K562 (cell line): ENCODE measurements at regions not wholly inside any gene's neighbourhood (a gene's known extent, or its start where the extent isn't known, plus 50 kb on each side); places are given as distances from the start of the nearest gene placed in this dataset.
A peak's percentile ranks its signal among the peaks of the same experiment; 100 is the strongest.

Source experiments
- FOXM1 ChIP-seq, 2 experiments: fragments of 450-650 bp in 1 of 2; sonication (generic) in 1 of 2; formaldehyde crosslinking in 1 of 2; IDR thresholded peaks; 2 replicates each; pipeline versions ENCODE4 v1.6.1 to v1.9.0; 2017 to 2022; ENCODE audit warnings: low read depth in 2 of 2, mild to moderate bottlenecking in 2 of 2, missing genetic modification reagents in 1 of 2, moderate library complexity in 1 of 2
- HNRNPUL1 ChIP-seq: fragments of 200-400 bp; formaldehyde crosslinking; IDR thresholded peaks from 2 replicates; pipeline ENCODE4 v1.6.1; 2017; ENCODE audit warnings: low read length
- KAT7 ChIP-seq: sonication (generic); formaldehyde crosslinking; IDR thresholded peaks from 2 replicates; pipeline ENCODE4 v1.8.0; 2022; ENCODE audit warnings: missing genetic modification reagents, mild to moderate bottlenecking, borderline replicate concordance
- KLF6 ChIP-seq: fragments of 250-450 bp; sonication (Bioruptor Pico); IDR thresholded peaks from 2 replicates; pipeline ENCODE4 v1.4.0; 2020; ENCODE audit warnings: mild to moderate bottlenecking, moderate library complexity, borderline replicate concordance
- NFE2L1 ChIP-seq: fragments of 450-650 bp; IDR thresholded peaks from 2 replicates; pipeline ENCODE4 v1.6.1; 2016; ENCODE audit warnings: missing genetic modification characterization, low read depth, mild to moderate bottlenecking, missing compliant biosample characterization, moderate library complexity, borderline replicate concordance
- NR1H2 ChIP-seq: sonication (generic); formaldehyde crosslinking; IDR thresholded peaks from 2 replicates; pipeline ENCODE4 v1.4.0; 2020; ENCODE audit warnings: mild to moderate bottlenecking, missing genetic modification reagents
- PHF21A ChIP-seq: fragments of 450-650 bp; IDR thresholded peaks from 2 replicates; pipeline ENCODE4 v1.6.1; 2017; ENCODE audit warnings: low read depth, borderline replicate concordance
- RBM15 ChIP-seq: fragments of 200-400 bp; formaldehyde crosslinking; IDR thresholded peaks from 2 replicates; pipeline ENCODE4 v1.6.1; 2018; ENCODE audit warnings: mild to moderate bottlenecking, low read length, moderate library complexity; ENCODE audit not compliant: insufficient read depth
- RCOR1 ChIP-seq, 2 experiments: IDR thresholded peaks; 2 replicates each; pipeline ENCODE4 v1.6.1; 2012; ENCODE audit warnings: low read depth in 2 of 2, low read length in 2 of 2, borderline replicate concordance in 1 of 2, improper control_type of control experiment in 1 of 2
- SIX5 ChIP-seq, 2 experiments: IDR thresholded peaks; 2 replicates each; pipeline ENCODE4 v1.6.1; 2011; ENCODE audit warnings: low read length in 2 of 2, borderline replicate concordance in 1 of 2, low read depth in 1 of 2, mild to moderate bottlenecking in 1 of 2, moderate library complexity in 1 of 2; ENCODE audit not compliant: insufficient read depth in 1 of 2
- SRF ChIP-seq, 2 experiments: fragments of 250-450, 450-650 bp in 1 of 2; sonication (Bioruptor Pico) in 1 of 2; sonication (generic) in 1 of 2; formaldehyde crosslinking; IDR thresholded peaks; 2 replicates each; pipeline versions ENCODE4 v1.5.0 to v1.5.1; 2020 to 2022; ENCODE audit warnings: mild to moderate bottlenecking in 1 of 2, missing genetic modification reagents in 1 of 2
- ZNF780A ChIP-seq: fragments of 250-450 bp; sonication (Bioruptor Pico); IDR thresholded peaks from 2 replicates; pipeline ENCODE4 v1.5.0; 2021; ENCODE audit warnings: mild to moderate bottlenecking
- ZNF79 ChIP-seq: fragments of 250-450 bp; sonication (Bioruptor Pico); IDR thresholded peaks from 2 replicates; pipeline ENCODE4 v1.4.0; 2020; ENCODE audit warnings: low read depth, mild to moderate bottlenecking, moderate library complexity
- TF ChIP-seq, protein P1 (sequence below): sonication (generic); formaldehyde crosslinking; IDR thresholded peaks from 2 replicates; pipeline ENCODE4 v1.8.0; 2023; ENCODE audit warnings: mild to moderate bottlenecking, missing genetic modification reagents
- TF ChIP-seq, protein P2 (sequence below), 2 experiments: fragments of 250-450 bp in 1 of 2; fragments of 450-650 bp in 1 of 2; sonication (Bioruptor Pico) in 1 of 2; IDR thresholded peaks; 2 replicates each; pipeline versions ENCODE4 v1.6.1 to v1.8.0; 2016 to 2021; ENCODE audit warnings: mild to moderate bottlenecking in 2 of 2, moderate library complexity in 2 of 2, missing compliant biosample characterization in 1 of 2, missing genetic modification characterization in 1 of 2
- TF ChIP-seq, protein P3 (sequence below): fragments of 250-450 bp; sonication (Bioruptor Pico); IDR thresholded peaks from 2 replicates; pipeline ENCODE4 v1.9.0; 2021; ENCODE audit warnings: mild to moderate bottlenecking
- TF ChIP-seq, protein P4 (sequence below): fragments of 250-450 bp; sonication (Bioruptor Pico); IDR thresholded peaks from 2 replicates; pipeline ENCODE4 v1.8.0; 2022; ENCODE audit warnings: moderate library complexity, mild to moderate bottlenecking, inconsistent platforms
- TF ChIP-seq, protein P5 (sequence below): fragments of 250-450 bp; sonication (Bioruptor Pico); IDR thresholded peaks from 2 replicates; pipeline ENCODE4 v1.5.0; 2021
- TF ChIP-seq, protein P6 (sequence below): fragments of 250-450 bp; sonication (Bioruptor Pico); IDR thresholded peaks from 2 replicates; pipeline ENCODE4 v1.5.0; 2020; ENCODE audit warnings: mild to moderate bottlenecking
- TF ChIP-seq, protein P7 (sequence below): fragments of 450-650 bp; IDR thresholded peaks from 2 replicates; pipeline ENCODE4 v1.6.1; 2016; ENCODE audit warnings: antibody characterized with exemption

DNA sequence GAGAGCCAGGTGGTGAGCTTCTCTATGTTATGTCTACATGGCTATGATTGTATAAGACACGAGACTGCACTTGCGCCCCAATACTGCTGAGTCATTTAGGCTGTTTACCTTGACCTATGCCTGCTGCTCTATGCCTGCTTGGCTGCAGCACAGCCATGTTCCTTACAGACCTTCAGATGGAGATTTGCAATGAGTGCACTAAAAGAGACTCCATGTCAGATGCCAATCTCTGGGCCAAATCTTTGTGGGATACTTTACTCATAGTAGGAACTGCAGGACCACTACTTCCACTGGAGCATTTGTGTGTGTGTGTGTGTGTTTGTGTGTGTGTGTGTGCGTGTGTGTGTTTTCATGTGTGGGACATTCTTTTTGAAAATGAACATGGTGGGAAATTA lies 50.0 kb upstream of the KMT2E start (continued):
- TF ChIP-seq RCOR1 (IDR thresholded peaks at IDR 0.05; ENCODE audit: borderline replicate concordance in 1 of 2, low read depth in 2 of 2, low read length in 2 of 2) (0 out of 4 replicates have a peak, but pooled peaks of 1 of the 2 experiments have one; percentile 17), ZNF79 (CRISPR knock-in tag) (no peak), KAT7 (CRISPR knock-in tag) (no peak), SRF (CRISPR knock-in tag; IDR thresholded peaks at IDR 0.05) (no peak), KLF6 (CRISPR knock-in tag) (peak; percentile 84; the same call in 1 of the 2 replicates), ZNF780A (CRISPR knock-in tag) (no peak), SIX5 (IDR thresholded peaks at IDR 0.05; ENCODE audit: borderline replicate concordance in 1 of 2, insufficient read depth in 1 of 2, low read depth in 1 of 2, low read length in 2 of 2) (no peak), HNRNPUL1 (no peak), NR1H2 (no peak), PHF21A (no peak), NFE2L1 (tag) (peak; percentile 91), FOXM1 (IDR thresholded peaks at IDR 0.05; ENCODE audit: low read depth) (no peak), FOXM1 (CRISPR knock-in tag; IDR thresholded peaks at IDR 0.05; ENCODE audit: low read depth) (no peak), RBM15 (no peak)
- TF ChIP-seq, protein P1, sequence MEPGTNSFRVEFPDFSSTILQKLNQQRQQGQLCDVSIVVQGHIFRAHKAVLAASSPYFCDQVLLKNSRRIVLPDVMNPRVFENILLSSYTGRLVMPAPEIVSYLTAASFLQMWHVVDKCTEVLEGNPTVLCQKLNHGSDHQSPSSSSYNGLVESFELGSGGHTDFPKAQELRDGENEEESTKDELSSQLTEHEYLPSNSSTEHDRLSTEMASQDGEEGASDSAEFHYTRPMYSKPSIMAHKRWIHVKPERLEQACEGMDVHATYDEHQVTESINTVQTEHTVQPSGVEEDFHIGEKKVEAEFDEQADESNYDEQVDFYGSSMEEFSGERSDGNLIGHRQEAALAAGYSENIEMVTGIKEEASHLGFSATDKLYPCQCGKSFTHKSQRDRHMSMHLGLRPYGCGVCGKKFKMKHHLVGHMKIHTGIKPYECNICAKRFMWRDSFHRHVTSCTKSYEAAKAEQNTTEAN (CRISPR knock-in tag) = no peak
- TF ChIP-seq, protein P2, sequence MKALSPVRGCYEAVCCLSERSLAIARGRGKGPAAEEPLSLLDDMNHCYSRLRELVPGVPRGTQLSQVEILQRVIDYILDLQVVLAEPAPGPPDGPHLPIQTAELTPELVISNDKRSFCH (CRISPR knock-in tag; IDR thresholded peaks at IDR 0.05) = 0 out of 2 replicates have a peak, but pooled peaks have one; percentile 66
- TF ChIP-seq, protein P2 (tag; IDR thresholded peaks at IDR 0.05) = peak; percentile 87
- TF ChIP-seq, protein P3, sequence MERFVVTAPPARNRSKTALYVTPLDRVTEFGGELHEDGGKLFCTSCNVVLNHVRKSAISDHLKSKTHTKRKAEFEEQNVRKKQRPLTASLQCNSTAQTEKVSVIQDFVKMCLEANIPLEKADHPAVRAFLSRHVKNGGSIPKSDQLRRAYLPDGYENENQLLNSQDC (CRISPR knock-in tag) = no peak
- TF ChIP-seq, protein P4, sequence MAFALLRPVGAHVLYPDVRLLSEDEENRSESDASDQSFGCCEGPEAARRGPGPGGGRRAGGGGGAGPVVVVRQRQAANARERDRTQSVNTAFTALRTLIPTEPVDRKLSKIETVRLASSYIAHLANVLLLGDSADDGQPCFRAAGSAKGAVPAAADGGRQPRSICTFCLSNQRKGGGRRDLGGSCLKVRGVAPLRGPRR (CRISPR knock-in tag) = peak; percentile 77; the same call in 1 of the 2 replicates
- TF ChIP-seq, protein P5, sequence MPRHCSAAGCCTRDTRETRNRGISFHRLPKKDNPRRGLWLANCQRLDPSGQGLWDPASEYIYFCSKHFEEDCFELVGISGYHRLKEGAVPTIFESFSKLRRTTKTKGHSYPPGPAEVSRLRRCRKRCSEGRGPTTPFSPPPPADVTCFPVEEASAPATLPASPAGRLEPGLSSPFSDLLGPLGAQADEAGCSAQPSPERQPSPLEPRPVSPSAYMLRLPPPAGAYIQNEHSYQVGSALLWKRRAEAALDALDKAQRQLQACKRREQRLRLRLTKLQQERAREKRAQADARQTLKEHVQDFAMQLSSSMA (CRISPR knock-in tag) = no peak
- TF ChIP-seq, protein P6, sequence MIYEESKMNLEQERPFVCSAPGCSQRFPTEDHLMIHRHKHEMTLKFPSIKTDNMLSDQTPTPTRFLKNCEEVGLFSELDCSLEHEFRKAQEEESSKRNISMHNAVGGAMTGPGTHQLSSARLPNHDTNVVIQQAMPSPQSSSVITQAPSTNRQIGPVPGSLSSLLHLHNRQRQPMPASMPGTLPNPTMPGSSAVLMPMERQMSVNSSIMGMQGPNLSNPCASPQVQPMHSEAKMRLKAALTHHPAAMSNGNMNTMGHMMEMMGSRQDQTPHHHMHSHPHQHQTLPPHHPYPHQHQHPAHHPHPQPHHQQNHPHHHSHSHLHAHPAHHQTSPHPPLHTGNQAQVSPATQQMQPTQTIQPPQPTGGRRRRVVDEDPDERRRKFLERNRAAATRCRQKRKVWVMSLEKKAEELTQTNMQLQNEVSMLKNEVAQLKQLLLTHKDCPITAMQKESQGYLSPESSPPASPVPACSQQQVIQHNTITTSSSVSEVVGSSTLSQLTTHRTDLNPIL (CRISPR knock-in tag) = no peak
- TF ChIP-seq, protein P7, sequence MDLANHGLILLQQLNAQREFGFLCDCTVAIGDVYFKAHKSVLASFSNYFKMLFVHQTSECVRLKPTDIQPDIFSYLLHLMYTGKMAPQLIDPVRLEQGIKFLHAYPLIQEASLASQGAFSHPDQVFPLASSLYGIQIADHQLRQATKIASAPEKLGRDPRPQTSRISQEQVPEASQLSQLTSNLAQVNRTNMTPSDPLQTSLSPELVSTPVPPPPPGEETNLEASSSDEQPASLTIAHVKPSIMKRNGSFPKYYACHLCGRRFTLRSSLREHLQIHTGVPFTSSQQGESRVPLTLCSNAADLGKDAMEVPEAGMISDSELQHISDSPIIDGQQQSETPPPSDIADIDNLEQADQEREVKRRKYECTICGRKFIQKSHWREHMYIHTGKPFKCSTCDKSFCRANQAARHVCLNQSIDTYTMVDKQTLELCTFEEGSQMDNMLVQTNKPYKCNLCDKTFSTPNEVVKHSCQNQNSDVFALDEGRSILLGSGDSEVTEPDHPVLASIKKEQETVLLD = 0 out of 2 replicates have a peak, but pooled peaks have one; percentile 48
